OCI-LY3 (cell line): ENCODE measurements at regions not wholly inside any gene's neighbourhood (a gene's known extent, or its start where the extent isn't known, plus 50 kb on each side); places are given as distances from the start of the nearest gene placed in this dataset.

ENCODE experiments used
- CTCF ChIP-seq: fragments of 200-600, 300-600 bp; sonication (generic); IDR thresholded peaks from 2 replicates; pipeline ENCODE4 v1.5.1; 2014; ENCODE audit warnings: antibody characterized with exemption, low read length, low read depth
- EZH2phosphoT487 ChIP-seq: fragments of 200-600 bp; shearing (Covaris generic); IDR thresholded peaks from 2 replicates; pipeline ENCODE4 v1.6.1; 2018; ENCODE audit warnings: antibody characterized with exemption, mixed run types, low read depth

GRCh38 chr3:20254268-20255117 lies 68.5 kb upstream of the SGO1 start:
- TF ChIP-seq CTCF (no peak), EZH2phosphoT487 (no peak)
